ENCODE measurements at regions not wholly inside any gene's neighbourhood (a gene's known extent, or its start where the extent isn't known, plus 50 kb on each side); places are given as distances from the start of the nearest gene placed in this dataset.
"Not testable (repeated sequence)": the region's sequence is repeated elsewhere in the genome, so short reads cannot be mapped to it uniquely, and the experiment has no call there.

- no peak for DNase-seq
These were observed 169.9 kb downstream of the CPE start for GRCh38 chr4:165548702-165549101.

- no peak for DNase-seq
These were observed 174.5 kb downstream of the CPE start for GRCh38 chr4:165553221-165553810.

GRCh38 chr4:165555302-165555701, 176.5 kb downstream of the CPE start:
- DNase-seq: no peak

- no peak for DNase-seq
These were observed 177.6 kb downstream of the CPE start for GRCh38 chr4:165556383-165556782.

GRCh38 chr4:165560941-165561340, 182.1 kb downstream of the CPE start:
- DNase-seq: no peak

- DNase-seq: no peak
These were observed 185.0 kb downstream of the CPE start for GRCh38 chr4:165563851-165564250.

- DNase-seq: no peak
These were observed 190.2 kb downstream of the CPE start for GRCh38 chr4:165569031-165569430.

GRCh38 chr4:165571476-165571875, 192.7 kb downstream of the CPE start:
- not testable (repeated sequence) for DNase-seq

GRCh38 chr4:165580351-165580905, 201.6 kb downstream of the CPE start:
- DNase-seq: peak; percentile 28

GRCh38 chr4:165583341-165583740, 204.5 kb downstream of the CPE start:
- DNase-seq: no peak

- DNase-seq: no peak
These were observed 206.1 kb downstream of the CPE start for GRCh38 chr4:165584916-165585315.

- DNase-seq: no peak
These were observed 209.9 kb downstream of the CPE start for GRCh38 chr4:165588534-165589315.

GRCh38 chr4:165592386-165592785, 213.6 kb downstream of the CPE start:
- DNase-seq: no peak

GRCh38 chr4:165597581-165598480, 219.0 kb downstream of the CPE start:
- no peak for DNase-seq

GRCh38 chr4:165600959-165601683, 222.3 kb downstream of the CPE start:
- no peak for DNase-seq

- no peak for DNase-seq
These were observed 223.8 kb downstream of the CPE start for GRCh38 chr4:165602621-165603020.

GRCh38 chr4:165604181-165604580, 225.4 kb downstream of the CPE start:
- DNase-seq: no peak

- DNase-seq: no peak
These were observed 227.0 kb downstream of the CPE start for GRCh38 chr4:165605811-165606210.

GRCh38 chr4:165606465-165607205, 227.8 kb downstream of the CPE start:
- no peak for DNase-seq

- no peak for DNase-seq
These were observed 230.8 kb downstream of the CPE start for GRCh38 chr4:165609653-165610052.

GRCh38 chr4:165610679-165611437, 232.1 kb downstream of the CPE start:
- DNase-seq: no peak

Measured in NCI-H1694 (cell line).